ENCODE measurements at regions not wholly inside any gene's neighbourhood (a gene's known extent, or its start where the extent isn't known, plus 50 kb on each side); places are given as distances from the start of the nearest gene placed in this dataset.
"Not testable (repeated sequence)": the region's sequence is repeated elsewhere in the genome, so short reads cannot be mapped to it uniquely, and the experiment has no call there.

GRCh38 chr5:167934551-167934971 is 356.9 kb upstream of the WWC1 start:
- H3K36me3 ChIP-seq: no peaks in the 10 kb centered on the region
- no peak for DNase-seq
- no peak for TF ChIP-seq CTCF (IDR thresholded peaks at IDR 0.05; ENCODE audit: low read depth, low read length)
- H3K4me1 ChIP-seq: no peaks in the 10 kb centered on the region
- H3K4me3 ChIP-seq (ENCODE audit: low read depth, low read length): no peak overlapping the region
- H3K27me3 ChIP-seq: peaks cover 3% of the 10 kb centered on the region
- no peaks in the 10 kb centered on the region for H3K9me3 ChIP-seq

DNA sequence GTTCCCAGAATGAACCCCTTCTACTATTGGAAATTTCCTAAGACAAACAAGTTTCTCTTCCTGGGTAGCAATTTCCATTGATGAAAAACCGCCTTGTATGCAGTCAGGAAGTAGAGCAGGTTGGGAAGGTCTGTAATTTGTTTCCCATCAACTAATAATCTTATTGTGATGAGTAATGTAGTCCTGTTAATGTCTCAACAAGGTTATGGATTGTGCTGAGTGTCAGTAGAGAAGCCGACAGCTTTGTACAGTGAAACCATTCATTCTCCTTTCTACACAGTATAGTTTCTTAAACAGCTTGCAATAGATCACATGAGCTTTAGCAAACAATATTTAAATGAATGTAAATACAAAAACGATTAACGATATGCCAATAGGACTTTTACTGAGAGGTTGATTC is 355.4 kb upstream of the WWC1 start:
- no peak for TF ChIP-seq CTCF (IDR thresholded peaks at IDR 0.05; ENCODE audit: low read depth, low read length)
- Histone ChIP-seq H3K36me3 (no peaks in the 10 kb centered on the region), H3K27me3 (peaks cover 3% of the 10 kb centered on the region), H3K9me3 (no peaks in the 10 kb centered on the region), H3K4me3 (ENCODE audit: low read depth, low read length) (no peak overlapping the region), H3K4me1 (no peaks in the 10 kb centered on the region)
- no peak for DNase-seq

- DNase-seq: no peak
- H3K27me3 ChIP-seq: peaks cover 3% of the 10 kb centered on the region
- no peak for TF ChIP-seq CTCF (IDR thresholded peaks at IDR 0.05; ENCODE audit: low read depth, low read length)
- no peak overlapping the region for H3K4me3 ChIP-seq (ENCODE audit: low read depth, low read length)
- no peaks in the 10 kb centered on the region for H3K9me3 ChIP-seq
- H3K36me3 ChIP-seq: no peaks in the 10 kb centered on the region
- H3K4me1 ChIP-seq: no peaks in the 10 kb centered on the region
These were observed 354.4 kb upstream of the WWC1 start for GRCh38 chr5:167936944-167937634.

- DNase-seq: no peak
- no peak overlapping the region for H3K4me3 ChIP-seq (ENCODE audit: low read depth, low read length)
- no peaks in the 10 kb centered on the region for H3K4me1 ChIP-seq
- peaks cover 3% of the 10 kb centered on the region for H3K27me3 ChIP-seq
- no peaks in the 10 kb centered on the region for H3K36me3 ChIP-seq
- no peaks in the 10 kb centered on the region for H3K9me3 ChIP-seq
- TF ChIP-seq CTCF (IDR thresholded peaks at IDR 0.05; ENCODE audit: low read depth, low read length): no peak
These were observed 353.8 kb upstream of the WWC1 start for GRCh38 chr5:167937635-167937998.

DNA sequence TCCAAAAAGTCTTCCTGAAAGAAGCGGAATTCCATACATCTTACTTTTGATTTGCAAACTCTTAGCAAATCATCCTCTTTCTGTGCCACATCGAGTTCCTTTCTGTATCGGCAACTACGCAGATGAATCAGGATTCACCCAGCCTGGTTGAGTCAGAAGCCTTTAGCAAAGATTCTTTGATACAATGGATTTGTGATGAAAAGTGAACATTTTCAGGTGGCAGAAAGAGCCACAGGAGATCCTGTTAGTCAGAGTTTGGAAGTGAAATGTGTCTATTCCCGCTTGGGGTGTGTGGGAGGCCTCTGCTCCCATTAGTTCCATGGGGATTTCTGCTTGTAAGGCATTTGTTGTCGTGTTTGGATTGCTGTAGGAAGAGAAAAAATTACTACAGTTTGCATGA is 351.8 kb upstream of the WWC1 start:
- H3K27me3 ChIP-seq: no peaks in the 10 kb centered on the region; the same call in 1 of the 2 replicates
- no peak for TF ChIP-seq CTCF (IDR thresholded peaks at IDR 0.05; ENCODE audit: low read depth, low read length)
- DNase-seq: no peak

DNA sequence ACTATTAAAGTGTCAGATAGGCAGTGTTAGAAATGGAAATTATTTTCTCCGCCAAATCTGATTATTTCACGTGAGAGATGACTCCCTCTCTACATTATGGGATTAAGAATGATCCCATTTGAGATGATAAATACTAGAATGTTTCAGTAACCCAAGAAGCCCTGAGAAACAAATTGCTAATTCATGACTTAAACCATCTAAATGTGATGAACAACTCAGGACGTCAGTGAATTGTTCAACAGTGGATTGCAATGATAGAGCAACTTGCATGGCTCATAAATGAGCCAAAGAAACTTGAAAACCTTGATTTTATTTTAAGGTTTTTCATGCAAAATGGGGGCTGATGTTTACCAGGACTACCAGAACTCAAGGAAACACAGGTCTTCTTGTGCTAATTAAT is 350.5 kb upstream of the WWC1 start:
- Histone ChIP-seq H3K9me3 (no peaks in the 10 kb centered on the region), H3K4me3 (ENCODE audit: low read depth, low read length) (no peak overlapping the region), H3K27me3 (no peaks in the 10 kb centered on the region; the same call in 1 of the 2 replicates), H3K36me3 (no peaks in the 10 kb centered on the region), H3K4me1 (no peaks in the 10 kb centered on the region)
- TF ChIP-seq CTCF (IDR thresholded peaks at IDR 0.05; ENCODE audit: low read depth, low read length): no peak
- no peak for DNase-seq

More for the DNA sequence above, 351.8 kb upstream of the WWC1 start:
- Histone ChIP-seq H3K9me3 (no peaks in the 10 kb centered on the region), H3K4me1 (no peaks in the 10 kb centered on the region), H3K36me3 (no peaks in the 10 kb centered on the region), H3K4me3 (ENCODE audit: low read depth, low read length) (no peak overlapping the region)

DNA sequence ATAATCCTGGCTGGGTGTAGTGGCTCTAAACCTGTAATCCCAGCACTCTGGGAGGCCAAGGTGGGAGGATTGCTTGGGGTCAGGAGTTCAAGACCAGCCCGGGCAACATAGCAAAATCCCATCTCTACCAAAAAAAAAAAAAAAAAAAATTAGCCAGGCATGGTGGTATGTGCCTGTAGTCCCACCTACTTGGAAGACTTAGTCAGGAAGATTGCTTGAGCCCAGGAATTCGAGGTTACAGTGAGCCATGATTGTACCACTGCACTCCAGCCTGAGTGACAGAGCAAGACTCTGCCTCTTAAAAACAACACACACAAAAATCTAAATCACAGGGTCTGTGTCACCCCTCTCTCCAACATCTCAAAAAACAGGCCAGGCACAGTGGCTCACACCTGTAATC is 349.9 kb upstream of the WWC1 start:
- not testable (repeated sequence) for H3K4me1 ChIP-seq; H3K4me3 ChIP-seq (ENCODE audit: low read depth, low read length); H3K27me3 ChIP-seq; H3K9me3 ChIP-seq; DNase-seq; H3K36me3 ChIP-seq

All from BE2C (cell line).